HepG2 (cell line): ENCODE measurements at regions not wholly inside any gene's neighbourhood (a gene's known extent, or its start where the extent isn't known, plus 50 kb on each side); places are given as distances from the start of the nearest gene placed in this dataset.

ENCODE experiments used
- ATAC-seq: fragments of 200-7000 bp; cut with Tn5 transposase; 3 replicates; pipeline ENCODE4 v1.9.1; 2020; ENCODE audit warnings: mild to moderate bottlenecking, moderate library complexity
- BruUV-seq: library from RNA; stranded (reverse); fragments of 400-500 nt; replicated peaks from 2 replicates; lab custom pipeline; 2021; lab: Mats Ljungman, UMichigan
- CTCF ChIA-PET: fragments of 300-600 bp; formaldehyde crosslinking; extraction: SDS; loops from one replicate; lab custom pipeline; 2021; ENCODE audit warnings: low total read pairs, inconsistent platforms, low intra/inter-chr PET ratio; lab: Yijun Ruan, JAX
- POLR2A ChIA-PET: fragments of 350-600 bp; sonication (Branson Sonifier 250); formaldehyde crosslinking; loops from one replicate; lab custom pipeline; 2020; ENCODE audit warnings: antibody characterized with exemption, inconsistent platforms; lab: Yijun Ruan, JAX
- DNase-seq: peaks from one replicate; pipeline ENCODE4 v3.0.0-alpha.2; 2015; ENCODE audit warnings: low spot score
- FAIRE-seq: peaks from 3 replicates; lab custom pipeline; 2011; peaks lifted over from hg19 to GRCh38; lab: Jason Lieb, UNC
- H2AFZ ChIP-seq: one replicate; pipeline ENCODE4 v1.6.1; 2011; ENCODE audit warnings: low read length, inconsistent platforms
- H3K27ac ChIP-seq: fragments of 300-600 bp; 3 replicates; pipeline ENCODE4 v1.8.0; 2011; ENCODE audit warnings: mixed run types, mild to moderate bottlenecking, mixed read lengths, low read length, inconsistent platforms; ENCODE audit not compliant: insufficient read depth; ENCODE audit errors: extremely low read length
- H3K27me3 ChIP-seq, 2 experiments: fragments of 200-600 bp in 1 of 2; 2 replicates in 1 of 2; 3 replicates in 1 of 2; pipeline versions ENCODE4 v1.6.0 to v1.8.0; 2011; ENCODE audit warnings: low read length in 2 of 2, mild to moderate bottlenecking in 2 of 2, moderate library complexity in 2 of 2, inconsistent platforms in 1 of 2; ENCODE audit not compliant: insufficient read depth in 2 of 2, control insufficient read depth in 1 of 2
- H3K36me3 ChIP-seq, 2 experiments: fragments of 200-600 bp in 1 of 2; replicated peaks in 1 of 2; 2 replicates in 1 of 2; 3 replicates in 1 of 2; pipeline versions ENCODE4 v1.5.1 to v1.8.0; 2011; ENCODE audit warnings: low read length in 2 of 2, inconsistent platforms in 1 of 2; ENCODE audit not compliant: insufficient read depth in 2 of 2, control insufficient read depth in 1 of 2
- H3K4me1 ChIP-seq: 2 replicates; pipeline ENCODE4 v1.5.1; 2012; ENCODE audit warnings: low read length, inconsistent platforms; ENCODE audit not compliant: insufficient read depth
- H3K4me2 ChIP-seq: 2 replicates; pipeline ENCODE4 v1.6.0; 2011; ENCODE audit warnings: low read depth, low read length, inconsistent platforms
- H3K4me3 ChIP-seq, 3 experiments: fragments of 200-600 bp in 1 of 3; sonication (generic), shearing (Covaris generic) in 1 of 3; replicated peaks in 1 of 3; 2 replicates each; pipeline ENCODE4 v1.5.1; 2011 to 2016; ENCODE audit warnings: low read length in 3 of 3, inconsistent platforms in 2 of 3, low read depth in 2 of 3, mild to moderate bottlenecking in 2 of 3, control low read depth in 1 of 3, mixed read lengths in 1 of 3; ENCODE audit not compliant: insufficient read depth in 1 of 3
- H3K79me2 ChIP-seq: one replicate; pipeline ENCODE4 v1.6.1; 2011; ENCODE audit warnings: low read length, inconsistent platforms; ENCODE audit not compliant: insufficient read depth
- H3K9ac ChIP-seq: 2 replicates; pipeline ENCODE4 v1.6.0; 2011; ENCODE audit warnings: mild to moderate bottlenecking, low read depth, low read length, inconsistent platforms; ENCODE audit not compliant: insufficient read depth
- H3K9me3 ChIP-seq: 2 replicates; pipeline ENCODE4 v1.5.1; 2012; ENCODE audit warnings: mild to moderate bottlenecking, low read length
- H4K20me1 ChIP-seq: 2 replicates; pipeline ENCODE4 v1.6.0; 2011; ENCODE audit warnings: inconsistent platforms, mild to moderate bottlenecking, low read length, moderate library complexity; ENCODE audit not compliant: insufficient read depth
- ASH2L ChIP-seq: fragments of 300-600, 200-600 bp; sonication (generic); IDR thresholded peaks from 2 replicates; pipeline ENCODE4 v1.7.0; 2017; ENCODE audit warnings: low read depth, mild to moderate bottlenecking, moderate library complexity, mixed read lengths, low read length; ENCODE audit not compliant: insufficient read length
- FOXM1 ChIP-seq: sonication (generic); formaldehyde crosslinking; IDR thresholded peaks from 2 replicates; pipeline ENCODE4 v1.5.0; 2020; ENCODE audit warnings: missing genetic modification reagents
- KMT2B ChIP-seq: IDR thresholded peaks from 2 replicates; pipeline ENCODE4 v1.6.1; 2016; ENCODE audit warnings: missing genetic modification reagents, missing compliant biosample characterization
- SRF ChIP-seq: IDR thresholded peaks from 2 replicates; pipeline ENCODE4 v1.6.1; 2011; ENCODE audit warnings: mild to moderate bottlenecking, low read depth, low read length, moderate library complexity
- U2AF1 ChIP-seq: fragments of 200-400 bp; formaldehyde crosslinking; optimal IDR thresholded peaks from 2 replicates; pipeline ENCODE3; 2017; ENCODE audit warnings: mild to moderate bottlenecking, low read depth, low read length
- YEATS2 ChIP-seq: sonication (generic); formaldehyde crosslinking; IDR thresholded peaks from 2 replicates; pipeline ENCODE4 v1.4.0; 2020; ENCODE audit warnings: missing genetic modification reagents, borderline replicate concordance
- ZZZ3 ChIP-seq: sonication (generic); formaldehyde crosslinking; IDR thresholded peaks from 2 replicates; pipeline ENCODE4 v1.4.0; 2020; ENCODE audit warnings: missing genetic modification reagents, mild to moderate bottlenecking, borderline replicate concordance
- WGBS: methylation state at CpG from one replicate; pipeline ENCODE4 v1.1.6; 2017; ENCODE audit warnings: low lambda C conversion rate; 5-methylcytosine and 5-hydroxymethylcytosine counted together
- in situ Hi-C: cut with HindIII; loops from 2 replicates; pipeline ENCODE4 v1.10.0; 2017; ENCODE audit warnings: low pct_unique_long_range_greater_than_20kb; ENCODE audit not compliant: extremely low pct_ligation_motif_present
- intact Hi-C: fragments of 100-400 bp; cut with micrococcal nuclease; formaldehyde crosslinking; loops from one replicate; pipeline ENCODE4 v1.10.0; 2022; ENCODE audit not compliant: unreplicated experiment
- TF ChIP-seq, protein P1 (sequence below): IDR thresholded peaks from 2 replicates; pipeline ENCODE4 v1.6.1; 2016; ENCODE audit warnings: missing genetic modification reagents, missing compliant biosample characterization
- TF ChIP-seq, protein P2 (sequence below): sonication (generic); formaldehyde crosslinking; IDR thresholded peaks from one replicate; pipeline ENCODE4 v1.5.1; 2020; ENCODE audit warnings: mild to moderate bottlenecking, missing genetic modification reagents; ENCODE audit errors: not compliant biosample characterization
- TF ChIP-seq, protein P3 (sequence below): sonication (generic); IDR thresholded peaks from 2 replicates; pipeline ENCODE4 v1.6.1; 2016; ENCODE audit warnings: low read depth, borderline replicate concordance
- TF ChIP-seq, protein P4 (sequence below): IDR thresholded peaks from 2 replicates; pipeline ENCODE4 v1.6.1; 2016; ENCODE audit warnings: mild to moderate bottlenecking, missing biosample characterization, missing genetic modification reagents
- TF ChIP-seq, protein P5 (sequence below): sonication (generic); formaldehyde crosslinking; IDR thresholded peaks from 2 replicates; pipeline ENCODE4 v1.4.0; 2020; ENCODE audit warnings: missing genetic modification reagents; ENCODE audit errors: not compliant biosample characterization

DNA sequence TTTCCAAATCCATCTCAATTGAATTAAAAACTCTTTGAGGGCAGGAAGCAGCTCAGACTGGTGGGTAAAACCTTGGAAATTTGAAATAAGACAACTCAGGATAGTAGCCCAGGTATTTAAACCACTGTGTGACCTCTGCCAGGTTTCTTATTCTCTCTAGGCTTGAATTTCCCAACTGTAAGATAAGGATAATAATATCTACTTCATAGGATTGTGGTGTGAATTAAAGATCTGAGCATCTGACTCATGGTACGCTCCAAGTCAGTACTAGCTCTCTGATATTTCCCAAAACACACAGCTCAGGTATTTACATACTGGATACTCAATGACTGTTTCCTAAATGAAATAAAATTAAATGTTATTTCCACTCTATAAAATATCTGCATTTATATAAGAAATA, 337.2 kb downstream of the LTN1 start:
- in situ Hi-C loops (no loop called here), intact Hi-C loops (no loop called here)
- DNase-seq: no peak
- H3K9me3 ChIP-seq: no peaks in the 10 kb centered on the region
- H3K9ac ChIP-seq: no peak overlapping the region
- no peak for ATAC-seq
- no peak overlapping the region for H2AFZ ChIP-seq
- no peaks in the 10 kb centered on the region for H3K79me2 ChIP-seq
- no peak overlapping the region for H3K4me2 ChIP-seq
- H3K4me3 ChIP-seq: no peak overlapping the region
- 92% methylated on average over 1 of the region's 1 CpG for WGBS
- no peaks in the 10 kb centered on the region; a peak in 1 of 5 replicates for H3K27me3 ChIP-seq
- H3K36me3 ChIP-seq: no peaks in the 10 kb centered on the region
- H4K20me1 ChIP-seq: no peaks in the 10 kb centered on the region
- BruUV-seq: no TSS peak
- no peak overlapping the region for H3K27ac ChIP-seq
- TF ChIP-seq KMT2B: no peak
- TF ChIP-seq ZZZ3 (CRISPR knock-in tag): no peak
- TF ChIP-seq U2AF1: no peak
- no peak for TF ChIP-seq ASH2L
- TF ChIP-seq, protein P1, sequence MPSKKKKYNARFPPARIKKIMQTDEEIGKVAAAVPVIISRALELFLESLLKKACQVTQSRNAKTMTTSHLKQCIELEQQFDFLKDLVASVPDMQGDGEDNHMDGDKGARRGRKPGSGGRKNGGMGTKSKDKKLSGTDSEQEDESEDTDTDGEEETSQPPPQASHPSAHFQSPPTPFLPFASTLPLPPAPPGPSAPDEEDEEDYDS (CRISPR knock-in tag): no peak
- TF ChIP-seq SRF: no peak
- no peak for TF ChIP-seq YEATS2 (CRISPR knock-in tag)
- TF ChIP-seq, protein P2, sequence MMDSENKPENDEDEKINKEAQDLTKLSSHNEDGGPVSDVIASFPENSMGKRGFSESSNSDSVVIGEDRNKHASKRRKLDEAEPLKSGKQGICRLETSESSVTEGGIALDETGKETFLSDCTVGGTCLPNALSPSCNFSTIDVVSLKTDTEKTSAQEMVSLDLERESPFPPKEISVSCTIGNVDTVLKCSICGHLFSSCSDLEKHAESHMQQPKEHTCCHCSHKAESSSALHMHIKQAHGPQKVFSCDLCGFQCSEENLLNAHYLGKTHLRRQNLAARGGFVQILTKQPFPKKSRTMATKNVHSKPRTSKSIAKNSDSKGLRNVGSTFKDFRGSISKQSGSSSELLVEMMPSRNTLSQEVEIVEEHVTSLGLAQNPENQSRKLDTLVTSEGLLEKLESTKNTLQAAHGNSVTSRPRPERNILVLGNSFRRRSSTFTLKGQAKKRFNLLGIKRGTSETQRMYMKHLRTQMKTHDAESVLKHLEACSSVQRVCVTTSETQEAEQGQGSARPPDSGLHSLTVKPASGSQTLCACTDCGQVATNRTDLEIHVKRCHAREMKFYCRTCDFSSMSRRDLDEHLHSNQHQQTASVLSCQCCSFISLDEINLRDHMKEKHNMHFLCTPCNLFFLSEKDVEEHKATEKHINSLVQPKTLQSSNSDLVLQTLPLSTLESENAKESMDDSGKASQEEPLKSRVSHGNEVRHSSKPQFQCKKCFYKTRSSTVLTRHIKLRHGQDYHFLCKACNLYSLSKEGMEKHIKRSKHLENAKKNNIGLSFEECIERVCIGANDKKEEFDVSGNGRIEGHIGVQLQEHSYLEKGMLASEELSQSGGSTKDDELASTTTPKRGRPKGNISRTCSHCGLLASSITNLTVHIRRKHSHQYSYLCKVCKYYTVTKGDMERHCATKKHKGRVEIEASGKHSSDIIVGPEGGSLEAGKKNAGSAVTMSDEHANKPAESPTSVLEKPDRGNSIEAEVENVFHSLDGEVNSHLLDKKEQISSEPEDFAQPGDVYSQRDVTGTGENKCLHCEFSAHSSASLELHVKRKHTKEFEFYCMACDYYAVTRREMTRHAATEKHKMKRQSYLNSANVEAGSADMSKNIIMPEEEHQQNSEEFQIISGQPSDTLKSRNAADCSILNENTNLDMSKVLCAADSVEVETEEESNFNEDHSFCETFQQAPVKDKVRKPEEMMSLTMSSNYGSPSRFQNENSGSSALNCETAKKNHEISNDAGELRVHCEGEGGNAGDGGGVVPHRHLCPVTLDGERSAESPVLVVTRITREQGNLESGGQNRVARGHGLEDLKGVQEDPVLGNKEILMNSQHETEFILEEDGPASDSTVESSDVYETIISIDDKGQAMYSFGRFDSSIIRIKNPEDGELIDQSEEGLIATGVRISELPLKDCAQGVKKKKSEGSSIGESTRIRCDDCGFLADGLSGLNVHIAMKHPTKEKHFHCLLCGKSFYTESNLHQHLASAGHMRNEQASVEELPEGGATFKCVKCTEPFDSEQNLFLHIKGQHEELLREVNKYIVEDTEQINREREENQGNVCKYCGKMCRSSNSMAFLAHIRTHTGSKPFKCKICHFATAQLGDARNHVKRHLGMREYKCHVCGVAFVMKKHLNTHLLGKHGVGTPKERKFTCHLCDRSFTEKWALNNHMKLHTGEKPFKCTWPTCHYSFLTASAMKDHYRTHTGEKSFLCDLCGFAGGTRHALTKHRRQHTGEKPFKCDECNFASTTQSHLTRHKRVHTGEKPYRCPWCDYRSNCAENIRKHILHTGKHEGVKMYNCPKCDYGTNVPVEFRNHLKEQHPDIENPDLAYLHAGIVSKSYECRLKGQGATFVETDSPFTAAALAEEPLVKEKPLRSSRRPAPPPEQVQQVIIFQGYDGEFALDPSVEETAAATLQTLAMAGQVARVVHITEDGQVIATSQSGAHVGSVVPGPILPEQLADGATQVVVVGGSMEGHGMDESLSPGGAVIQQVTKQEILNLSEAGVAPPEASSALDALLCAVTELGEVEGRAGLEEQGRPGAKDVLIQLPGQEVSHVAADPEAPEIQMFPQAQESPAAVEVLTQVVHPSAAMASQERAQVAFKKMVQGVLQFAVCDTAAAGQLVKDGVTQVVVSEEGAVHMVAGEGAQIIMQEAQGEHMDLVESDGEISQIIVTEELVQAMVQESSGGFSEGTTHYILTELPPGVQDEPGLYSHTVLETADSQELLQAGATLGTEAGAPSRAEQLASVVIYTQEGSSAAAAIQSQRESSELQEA (CRISPR knock-in tag): no peak
- TF ChIP-seq, protein P3, sequence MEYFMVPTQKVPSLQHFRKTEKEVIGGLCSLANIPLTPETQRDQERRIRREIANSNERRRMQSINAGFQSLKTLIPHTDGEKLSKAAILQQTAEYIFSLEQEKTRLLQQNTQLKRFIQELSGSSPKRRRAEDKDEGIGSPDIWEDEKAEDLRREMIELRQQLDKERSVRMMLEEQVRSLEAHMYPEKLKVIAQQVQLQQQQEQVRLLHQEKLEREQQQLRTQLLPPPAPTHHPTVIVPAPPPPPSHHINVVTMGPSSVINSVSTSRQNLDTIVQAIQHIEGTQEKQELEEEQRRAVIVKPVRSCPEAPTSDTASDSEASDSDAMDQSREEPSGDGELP: no peak
- TF ChIP-seq, protein P4, sequence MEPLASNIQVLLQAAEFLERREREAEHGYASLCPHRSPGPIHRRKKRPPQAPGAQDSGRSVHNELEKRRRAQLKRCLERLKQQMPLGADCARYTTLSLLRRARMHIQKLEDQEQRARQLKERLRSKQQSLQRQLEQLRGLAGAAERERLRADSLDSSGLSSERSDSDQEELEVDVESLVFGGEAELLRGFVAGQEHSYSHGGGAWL: no peak
- TF ChIP-seq, protein P5, sequence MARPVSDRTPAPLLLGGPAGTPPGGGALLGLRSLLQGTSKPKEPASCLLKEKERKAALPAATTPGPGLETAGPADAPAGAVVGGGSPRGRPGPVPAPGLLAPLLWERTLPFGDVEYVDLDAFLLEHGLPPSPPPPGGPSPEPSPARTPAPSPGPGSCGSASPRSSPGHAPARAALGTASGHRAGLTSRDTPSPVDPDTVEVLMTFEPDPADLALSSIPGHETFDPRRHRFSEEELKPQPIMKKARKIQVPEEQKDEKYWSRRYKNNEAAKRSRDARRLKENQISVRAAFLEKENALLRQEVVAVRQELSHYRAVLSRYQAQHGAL (CRISPR knock-in tag): no peak
- TF ChIP-seq FOXM1 (CRISPR knock-in tag): no peak
- ChIA-PET POLR2A (no interaction called here), CTCF (no interaction called here)
- no peak for FAIRE-seq
- H3K4me1 ChIP-seq: no peaks in the 10 kb centered on the region
